ENCODE measurements at regions not wholly inside any gene's neighbourhood (a gene's known extent, or its start where the extent isn't known, plus 50 kb on each side); places are given as distances from the start of the nearest gene placed in this dataset.

DNA sequence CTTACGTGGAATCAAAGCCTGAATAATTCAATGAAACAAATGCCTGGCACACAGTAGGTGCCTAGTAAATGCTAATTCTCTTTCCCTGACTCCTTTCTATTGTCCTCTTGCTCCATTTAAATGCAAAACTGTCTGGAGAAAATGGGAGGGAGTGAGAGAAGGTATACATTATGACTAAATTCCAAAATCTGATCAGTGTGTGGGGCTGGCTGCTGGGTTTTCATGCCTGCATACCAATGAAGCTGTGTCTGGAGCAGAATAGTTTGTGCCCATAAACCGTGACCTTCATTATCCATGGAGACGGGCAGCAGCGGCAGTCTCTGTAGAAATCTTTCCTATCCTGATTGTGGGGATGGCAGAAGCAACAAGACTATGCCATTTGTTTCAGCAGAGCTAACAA, 223.4 kb upstream of the ZBED5 start:
- H3K4me1 ChIP-seq: no peaks in the 10 kb centered on the region
- intact Hi-C loops (cut with DNase I): no loop called here
- no peaks in the 10 kb centered on the region for H3K27me3 ChIP-seq
- H3K36me3 ChIP-seq: no peaks in the 10 kb centered on the region
- no peak overlapping the region for H3K27ac ChIP-seq
- H3K4me3 ChIP-seq: no peak overlapping the region
- H3K9me3 ChIP-seq: no peaks in the 10 kb centered on the region
- no peak for DNase-seq (ENCODE audit: low spot score in 2 of 2)
- TF ChIP-seq CTCF (IDR thresholded peaks at IDR 0.05): no peak

- intact Hi-C loops (cut with DNase I): no loop called here
- Histone ChIP-seq H3K27me3 (no peaks in the 10 kb centered on the region), H3K9me3 (no peaks in the 10 kb centered on the region), H3K27ac (no peak overlapping the region), H3K4me3 (no peak overlapping the region), H3K36me3 (no peaks in the 10 kb centered on the region), H3K4me1 (no peaks in the 10 kb centered on the region)
- TF ChIP-seq CTCF (IDR thresholded peaks at IDR 0.05): no peak
- DNase-seq (ENCODE audit: low spot score in 2 of 2): no peak
These were observed 220.7 kb upstream of the ZBED5 start for GRCh38 chr11:11078344-11079086.

- intact Hi-C loops (cut with DNase I): no loop called here
- Histone ChIP-seq H3K9me3 (no peaks in the 10 kb centered on the region), H3K4me1 (no peaks in the 10 kb centered on the region), H3K27ac (no peak overlapping the region), H3K36me3 (no peaks in the 10 kb centered on the region), H3K27me3 (no peaks in the 10 kb centered on the region), H3K4me3 (no peak overlapping the region)
- no peak for DNase-seq (ENCODE audit: low spot score in 2 of 2)
- no peak for TF ChIP-seq CTCF (IDR thresholded peaks at IDR 0.05)
These were observed 220.0 kb upstream of the ZBED5 start for GRCh38 chr11:11077898-11078297.

DNA sequence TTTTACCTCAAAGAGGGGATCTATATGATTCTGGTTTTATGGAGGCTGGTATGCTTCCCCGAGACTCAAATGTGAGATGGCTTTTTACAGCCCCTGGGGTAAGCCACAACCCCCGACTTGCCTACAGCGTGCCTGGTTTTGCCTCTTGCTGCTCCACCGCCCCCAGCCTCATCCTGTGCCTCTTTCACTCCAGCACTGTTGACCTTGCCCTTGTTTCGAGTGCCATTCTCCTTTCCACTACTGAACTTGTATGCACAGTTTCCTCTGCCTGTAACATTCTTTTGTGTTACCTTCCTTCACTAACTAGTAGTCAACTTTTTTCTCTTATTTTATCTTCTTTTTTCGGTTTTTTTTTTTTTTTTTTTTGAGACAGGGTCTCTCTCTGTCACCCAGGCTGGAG, 219.0 kb upstream of the ZBED5 start:
- no peaks in the 10 kb centered on the region for H3K36me3 ChIP-seq
- no peak for TF ChIP-seq CTCF (IDR thresholded peaks at IDR 0.05)
- H3K27me3 ChIP-seq: no peaks in the 10 kb centered on the region
- H3K9me3 ChIP-seq: no peaks in the 10 kb centered on the region
- intact Hi-C loops (cut with DNase I): no loop called here
- no peaks in the 10 kb centered on the region for H3K4me1 ChIP-seq
- H3K4me3 ChIP-seq: no peak overlapping the region
- no peak overlapping the region for H3K27ac ChIP-seq
- DNase-seq (ENCODE audit: low spot score in 2 of 2): no peak

DNA sequence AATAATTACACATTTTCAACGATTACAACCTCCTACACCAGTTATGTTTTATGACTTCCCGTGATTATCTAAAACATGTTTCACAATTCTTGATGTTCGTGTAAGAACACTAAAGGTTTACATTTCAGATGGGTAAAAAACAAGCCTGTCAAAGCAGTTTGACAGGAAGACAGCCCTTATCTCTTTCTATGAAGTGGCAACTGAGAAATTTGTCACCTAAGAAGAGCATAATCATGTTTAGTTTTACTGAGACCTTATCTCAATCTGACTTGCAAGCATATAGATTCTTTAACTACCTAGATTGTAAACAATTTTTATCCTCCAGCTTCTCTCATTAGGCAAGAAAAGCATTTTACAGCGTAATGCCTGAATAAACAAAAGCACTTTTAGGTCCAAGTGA, 218.4 kb upstream of the ZBED5 start:
- Histone ChIP-seq H3K36me3 (no peaks in the 10 kb centered on the region), H3K4me1 (no peaks in the 10 kb centered on the region), H3K4me3 (no peak overlapping the region), H3K27me3 (no peaks in the 10 kb centered on the region), H3K9me3 (no peaks in the 10 kb centered on the region), H3K27ac (no peak overlapping the region)
- intact Hi-C loops (cut with DNase I): no loop called here
- TF ChIP-seq CTCF (IDR thresholded peaks at IDR 0.05): no peak
- no peak for DNase-seq (ENCODE audit: low spot score in 2 of 2)
